Pancreas (tissue), 10 donors: ENCODE measurements at regions not wholly inside any gene's neighbourhood (a gene's known extent, or its start where the extent isn't known, plus 50 kb on each side); places are given as distances from the start of the nearest gene placed in this dataset.

Experiments used
- ATAC-seq, 4 donors: fragments of 200-7000 bp; cut with Tn5 transposase; one replicate each; pipeline versions ENCODE4 v1.8.0 to v1.9.1; 2020; ENCODE audit warnings: mild to moderate bottlenecking in 4 of 4, moderate library complexity in 4 of 4
- DNase-seq, 6 donors: peaks; one replicate each; pipeline ENCODE4 v3.0.0-alpha.2; 2020
- FAIRE-seq: peaks from 2 replicates; lab custom pipeline; 2012; peaks lifted over from hg19 to GRCh38; lab: Jason Lieb, UNC
- H3K27ac ChIP-seq, 4 donors: fragments of 200-600 bp; sonication (generic); 1 replicate in 3 of 4; 2 replicates in 1 of 4; pipeline versions ENCODE4 v1.5.0 to v1.8.0; 2020
- H3K27me3 ChIP-seq, 4 donors: fragments of 200-600 bp; one replicate each; pipeline ENCODE4 v1.8.0; 2021
- H3K36me3 ChIP-seq, 3 donors: fragments of 200-600 bp; sonication (generic) in 1 of 3; one replicate each; pipeline versions ENCODE4 v1.5.0 to v1.8.0; 2020 to 2021
- H3K4me1 ChIP-seq, 3 donors: fragments of 200-600 bp; one replicate each; pipeline ENCODE4 v1.8.0; 2021
- H3K4me3 ChIP-seq, 4 donors: fragments of 200-600 bp; sonication (generic) in 2 of 4; one replicate each; pipeline versions ENCODE4 v1.5.0 to v1.8.0; 2020 to 2021
- H3K9me3 ChIP-seq, 4 donors: fragments of 200-600 bp; one replicate each; pipeline ENCODE4 v1.8.0; 2021
- WGBS, 2 donors: extraction: QIAGEN DNeasy Blood & Tissue Kit; methylation state at CpG; one replicate each; pipeline ENCODE4 v1.1.7; 2013; 5-methylcytosine and 5-hydroxymethylcytosine counted together
- intact Hi-C, 3 donors: fragments of 100-400 bp; cut with DNase I; formaldehyde crosslinking; loops; one replicate each; pipeline versions ENCODE4 v1.11.1 to v1.14.2; 2022
- TF ChIP-seq, protein P1 (sequence below), 4 donors: fragments of 200-600 bp; sonication (generic) in 3 of 4; IDR thresholded peaks; one replicate each; pipeline versions ENCODE4 v1.5.0 to v1.8.0; 2021; ENCODE audit warnings: antibody characterized with exemption in 4 of 4
- donor health status: healthy with polysubstance abuse.
- donor health status: DM: no; HTN: no; CAD: no; lungs with moderate emphysema.
- donor health status: DM: no; HTN: no; CAD: no.
- donor health status: control.
- donor health status: control.
- donor health status: Bipolar disorder and iron deficiency.
- donor health status: DM: yes; HTN: yes; CAD: no.
- donor health status: DM: no; HTN: no; CAD: no.
- donor health status: DM: no; HTN: no; CAD: no.
- donor health status: DM: yes; HTN: yes; CAD: no.

DNA sequence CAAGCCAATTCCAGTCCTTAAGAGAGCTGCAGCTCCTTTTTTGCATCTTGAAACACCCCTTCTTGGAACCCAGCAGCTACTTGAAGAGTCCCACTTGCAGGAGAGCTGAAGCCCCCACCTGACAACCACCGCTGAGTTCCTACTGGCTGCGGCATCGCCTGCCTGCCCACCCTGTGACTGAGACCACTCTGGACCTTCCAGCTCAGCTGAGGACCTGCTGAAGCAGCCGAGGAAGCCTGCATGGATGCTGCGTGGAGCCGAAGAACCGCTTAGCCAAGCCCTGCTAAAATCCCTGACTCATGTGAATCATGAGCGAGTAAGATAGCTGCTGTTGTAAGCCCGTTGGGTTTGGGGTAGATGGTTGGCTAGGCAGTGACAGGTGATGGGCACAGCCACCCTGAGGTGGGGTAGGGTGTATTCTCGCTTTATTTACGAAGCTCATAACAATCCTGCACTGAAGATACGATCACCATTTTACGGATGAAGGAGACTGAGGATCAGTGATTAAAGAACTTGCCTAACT is 78.4 kb downstream of the INHBB start:
- Histone ChIP-seq H3K27ac (no peak overlapping the region), H3K4me3 (no peak overlapping the region), H3K27me3 (no peaks in the 10 kb centered on the region), H3K36me3 (no peaks in the 10 kb centered on the region), H3K9me3 (no peaks in the 10 kb centered on the region), H3K4me1 (no peaks in the 10 kb centered on the region)
- 86 to 89% methylated on average over 13 of the region's 13 CpGs for WGBS, 2 donors
- intact Hi-C loops: no loop called here
- TF ChIP-seq, protein P1, sequence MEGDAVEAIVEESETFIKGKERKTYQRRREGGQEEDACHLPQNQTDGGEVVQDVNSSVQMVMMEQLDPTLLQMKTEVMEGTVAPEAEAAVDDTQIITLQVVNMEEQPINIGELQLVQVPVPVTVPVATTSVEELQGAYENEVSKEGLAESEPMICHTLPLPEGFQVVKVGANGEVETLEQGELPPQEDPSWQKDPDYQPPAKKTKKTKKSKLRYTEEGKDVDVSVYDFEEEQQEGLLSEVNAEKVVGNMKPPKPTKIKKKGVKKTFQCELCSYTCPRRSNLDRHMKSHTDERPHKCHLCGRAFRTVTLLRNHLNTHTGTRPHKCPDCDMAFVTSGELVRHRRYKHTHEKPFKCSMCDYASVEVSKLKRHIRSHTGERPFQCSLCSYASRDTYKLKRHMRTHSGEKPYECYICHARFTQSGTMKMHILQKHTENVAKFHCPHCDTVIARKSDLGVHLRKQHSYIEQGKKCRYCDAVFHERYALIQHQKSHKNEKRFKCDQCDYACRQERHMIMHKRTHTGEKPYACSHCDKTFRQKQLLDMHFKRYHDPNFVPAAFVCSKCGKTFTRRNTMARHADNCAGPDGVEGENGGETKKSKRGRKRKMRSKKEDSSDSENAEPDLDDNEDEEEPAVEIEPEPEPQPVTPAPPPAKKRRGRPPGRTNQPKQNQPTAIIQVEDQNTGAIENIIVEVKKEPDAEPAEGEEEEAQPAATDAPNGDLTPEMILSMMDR (IDR thresholded peaks at IDR 0.05): no peak
- no peak for ATAC-seq
- no peak for FAIRE-seq
- DNase-seq: peak in 1 of 6 donors; percentile 8

DNA sequence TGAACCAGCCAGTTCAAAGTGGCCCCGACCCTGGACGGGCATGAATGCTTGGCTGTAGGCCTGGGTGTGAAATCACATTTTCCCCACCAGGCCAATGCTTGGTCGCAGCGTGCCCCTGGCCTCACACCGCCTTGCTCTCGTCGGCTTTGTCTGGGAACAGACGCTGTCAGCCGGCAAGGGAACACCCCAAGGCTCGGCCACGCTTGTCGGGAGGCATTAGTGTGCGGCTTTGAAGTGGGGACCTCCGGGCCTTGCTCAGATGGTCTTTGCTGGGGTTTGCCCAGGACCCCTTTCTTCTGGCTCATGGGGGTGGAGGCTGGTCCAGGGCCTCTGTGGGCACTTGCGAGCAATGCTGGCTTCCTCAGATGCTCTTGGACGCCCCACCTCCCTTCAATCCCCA is 79.1 kb downstream of the INHBB start:
- TF ChIP-seq, protein P1 (IDR thresholded peaks at IDR 0.05): no peak
- 90% methylated on average over 16 of the region's 16 CpGs for WGBS, 2 donors
- H3K9me3 ChIP-seq: no peaks in the 10 kb centered on the region
- intact Hi-C loops: no loop called here
- DNase-seq (peak in 1 of 6 donors; percentile 0), ATAC-seq (no peak), FAIRE-seq (no peak)
- H3K27me3 ChIP-seq: no peaks in the 10 kb centered on the region
- no peaks in the 10 kb centered on the region for H3K36me3 ChIP-seq
- no peaks in the 10 kb centered on the region for H3K4me1 ChIP-seq
- H3K4me3 ChIP-seq: no peak overlapping the region
- H3K27ac ChIP-seq: no peak overlapping the region

DNA sequence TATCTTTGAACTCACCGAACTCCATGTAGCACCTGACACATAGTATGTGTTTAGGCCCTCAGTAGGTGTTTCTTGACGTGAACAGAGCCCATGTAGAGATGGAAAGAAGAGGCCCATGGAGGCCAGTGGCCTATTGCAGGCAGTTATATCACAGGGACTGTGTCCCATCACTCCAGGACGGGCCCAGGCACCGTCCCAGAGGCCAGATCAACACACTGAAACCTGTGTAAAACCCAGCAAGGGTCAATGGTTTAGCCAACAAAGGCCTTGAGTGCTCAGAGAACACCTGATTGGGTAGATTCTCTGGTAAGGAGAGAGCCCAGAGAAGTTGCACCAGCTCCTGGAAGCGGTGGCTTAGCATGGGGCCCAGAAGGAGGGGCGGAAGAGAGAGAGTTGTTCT is 82.8 kb downstream of the INHBB start:
- no peaks in the 10 kb centered on the region for H3K27me3 ChIP-seq
- no peaks in the 10 kb centered on the region for H3K4me1 ChIP-seq
- no peak for ATAC-seq
- TF ChIP-seq, protein P1 (IDR thresholded peaks at IDR 0.05): no peak
- H3K9me3 ChIP-seq: no peaks in the 10 kb centered on the region
- DNase-seq: peak in 1 of 6 donors; percentile 0
- no peaks in the 10 kb centered on the region for H3K36me3 ChIP-seq
- FAIRE-seq: no peak
- no peak overlapping the region for H3K27ac ChIP-seq
- intact Hi-C loops: no loop called here
- 85 to 90% methylated on average over 6 of the region's 6 CpGs for whole genome bisulfite sequencing, 2 donors
- no peak overlapping the region for H3K4me3 ChIP-seq

DNA sequence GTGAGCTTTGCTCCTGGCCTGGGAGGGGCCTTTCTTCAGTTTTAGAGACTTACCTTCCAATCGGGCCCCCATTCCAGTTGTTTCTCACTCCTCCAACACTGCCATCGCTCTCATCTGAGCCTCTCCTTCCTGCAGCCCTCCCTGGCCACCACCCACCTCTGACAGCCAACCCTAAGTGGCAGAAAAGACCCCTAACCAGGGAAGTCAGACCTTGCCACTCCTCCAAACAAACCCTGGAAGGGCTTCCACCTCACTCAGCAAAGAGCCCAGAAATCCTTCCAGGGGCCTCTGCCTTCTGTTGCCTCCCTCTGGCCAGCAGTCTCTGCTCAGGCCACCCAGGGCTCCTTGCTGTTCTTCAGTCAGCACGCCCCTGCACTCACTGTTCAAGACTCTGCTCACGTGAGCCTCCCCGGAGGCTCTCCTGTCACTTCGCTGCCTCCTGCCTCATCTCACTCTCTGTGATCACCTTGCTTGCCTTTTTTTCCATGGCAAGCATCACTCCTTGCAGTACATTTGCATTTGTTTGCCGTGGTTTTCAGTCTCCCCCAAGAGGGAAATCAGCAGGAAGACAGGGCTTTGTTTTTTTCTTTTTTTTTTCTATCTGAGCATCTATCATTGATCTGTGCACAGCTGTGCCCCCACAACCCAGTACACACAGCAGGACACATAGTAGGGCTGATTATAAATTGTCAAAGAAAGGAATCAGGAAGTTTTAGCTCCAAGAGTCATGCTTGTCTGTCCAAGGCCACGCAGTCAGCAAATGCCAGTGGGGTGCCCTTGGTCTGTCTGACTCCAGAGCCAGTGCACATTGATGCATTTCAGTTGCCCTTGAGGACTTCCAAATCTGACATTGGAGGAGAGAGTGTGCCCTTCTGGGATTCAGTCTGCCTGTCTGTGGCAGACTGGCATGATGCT is 83.9 kb downstream of the INHBB start:
- FAIRE-seq (no peak), DNase-seq (peak in 1 of 6 donors; percentile 0), ATAC-seq (no peak)
- intact Hi-C loops: no loop called here
- Histone ChIP-seq H3K27ac (no peak overlapping the region), H3K4me1 (no peaks in the 10 kb centered on the region), H3K9me3 (no peaks in the 10 kb centered on the region), H3K4me3 (no peak overlapping the region), H3K36me3 (no peaks in the 10 kb centered on the region), H3K27me3 (no peaks in the 10 kb centered on the region)
- 85 to 91% methylated on average over 8 of the region's 8 CpGs for WGBS, 2 donors
- TF ChIP-seq, protein P1 (IDR thresholded peaks at IDR 0.05): no peak

DNA sequence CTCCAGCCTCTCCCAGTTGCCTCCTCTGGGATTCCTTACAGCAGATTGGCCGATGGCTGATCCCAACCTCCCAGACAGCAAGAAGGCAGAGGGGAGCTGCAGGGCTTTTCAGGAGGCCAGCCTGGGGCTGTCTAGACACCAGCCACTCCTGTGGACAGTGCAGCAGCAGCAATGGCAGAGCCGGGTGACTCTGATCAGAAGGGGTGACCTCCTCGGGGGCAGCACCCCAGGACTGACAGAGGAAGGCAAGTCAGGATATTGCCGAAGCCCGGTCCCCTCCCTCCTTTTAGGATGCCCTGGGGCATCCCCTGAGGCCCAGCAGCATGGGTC is 84.5 kb downstream of the INHBB start:
- TF ChIP-seq, protein P1 (IDR thresholded peaks at IDR 0.05): no peak
- Histone ChIP-seq H3K9me3 (no peaks in the 10 kb centered on the region), H3K27me3 (no peaks in the 10 kb centered on the region), H3K4me3 (no peak overlapping the region), H3K4me1 (no peaks in the 10 kb centered on the region), H3K27ac (no peak overlapping the region), H3K36me3 (no peaks in the 10 kb centered on the region)
- WGBS, 2 donors: 83 to 92% methylated on average over 5 of the region's 5 CpGs
- FAIRE-seq (no peak), ATAC-seq (no peak), DNase-seq (peak in 1 of 6 donors; percentile 6)
- intact Hi-C loops: no loop called here
